OCI-LY3 (cell line): ENCODE measurements at regions not wholly inside any gene's neighbourhood (a gene's known extent, or its start where the extent isn't known, plus 50 kb on each side); places are given as distances from the start of the nearest gene placed in this dataset.

Source experiments
- EZH2phosphoT487 ChIP-seq: fragments of 200-600 bp; shearing (Covaris generic); IDR thresholded peaks from 2 replicates; pipeline ENCODE4 v1.6.1; 2018; ENCODE audit warnings: antibody characterized with exemption, mixed run types, low read depth
- TF ChIP-seq, protein P1 (sequence below): fragments of 200-600, 300-600 bp; sonication (generic); IDR thresholded peaks from 2 replicates; pipeline ENCODE4 v1.5.1; 2014; ENCODE audit warnings: antibody characterized with exemption, low read length, low read depth

GRCh38 chr13:28582892-28583240 is 76.1 kb upstream of the POMP start:
- TF ChIP-seq, protein P1, sequence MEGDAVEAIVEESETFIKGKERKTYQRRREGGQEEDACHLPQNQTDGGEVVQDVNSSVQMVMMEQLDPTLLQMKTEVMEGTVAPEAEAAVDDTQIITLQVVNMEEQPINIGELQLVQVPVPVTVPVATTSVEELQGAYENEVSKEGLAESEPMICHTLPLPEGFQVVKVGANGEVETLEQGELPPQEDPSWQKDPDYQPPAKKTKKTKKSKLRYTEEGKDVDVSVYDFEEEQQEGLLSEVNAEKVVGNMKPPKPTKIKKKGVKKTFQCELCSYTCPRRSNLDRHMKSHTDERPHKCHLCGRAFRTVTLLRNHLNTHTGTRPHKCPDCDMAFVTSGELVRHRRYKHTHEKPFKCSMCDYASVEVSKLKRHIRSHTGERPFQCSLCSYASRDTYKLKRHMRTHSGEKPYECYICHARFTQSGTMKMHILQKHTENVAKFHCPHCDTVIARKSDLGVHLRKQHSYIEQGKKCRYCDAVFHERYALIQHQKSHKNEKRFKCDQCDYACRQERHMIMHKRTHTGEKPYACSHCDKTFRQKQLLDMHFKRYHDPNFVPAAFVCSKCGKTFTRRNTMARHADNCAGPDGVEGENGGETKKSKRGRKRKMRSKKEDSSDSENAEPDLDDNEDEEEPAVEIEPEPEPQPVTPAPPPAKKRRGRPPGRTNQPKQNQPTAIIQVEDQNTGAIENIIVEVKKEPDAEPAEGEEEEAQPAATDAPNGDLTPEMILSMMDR: no peak
- TF ChIP-seq EZH2phosphoT487: no peak
